OCI-LY7 (cell line): ENCODE measurements at regions not wholly inside any gene's neighbourhood (a gene's known extent, or its start where the extent isn't known, plus 50 kb on each side); places are given as distances from the start of the nearest gene placed in this dataset.
"Not testable (repeated sequence)": the region's sequence is repeated elsewhere in the genome, so short reads cannot be mapped to it uniquely, and the experiment has no call there.

Source experiments
- BruUV-seq: library from RNA; stranded (reverse); fragments of 400-500 nt; replicated peaks from 2 replicates; lab custom pipeline; 2021; lab: Mats Ljungman, UMichigan
- CTCF ChIA-PET: fragments of 300-600 bp; sonication (Branson Sonifier 250); formaldehyde crosslinking; loops from one replicate; lab custom pipeline; 2022; ENCODE audit warnings: antibody characterized with exemption; ENCODE audit not compliant: unreplicated experiment; lab: Charles Lee
- POLR2A ChIA-PET: fragments of 300-600 bp; sonication (Branson Sonifier 250); formaldehyde crosslinking; loops from one replicate; lab custom pipeline; 2022; ENCODE audit warnings: antibody characterized with exemption; lab: Charles Lee
- DNase-seq: peaks from one replicate; pipeline ENCODE4 v3.0.0-alpha.2; 2015; ENCODE audit warnings: low spot score
- H2AFZ ChIP-seq: fragments of 200-600 bp; sonication (generic), shearing (Covaris generic); 2 replicates; pipeline ENCODE4 v1.6.1; 2014; ENCODE audit warnings: mild to moderate bottlenecking, antibody characterized with exemption, low read length, moderate library complexity
- H3K27ac ChIP-seq: fragments of 200-600 bp; sonication (generic); 2 replicates; pipeline ENCODE4 v1.5.1; 2014; ENCODE audit warnings: mixed run types, low read depth, mild to moderate bottlenecking, moderate library complexity, low read length, inconsistent platforms; ENCODE audit not compliant: poor library complexity, severe bottlenecking
- H3K36me3 ChIP-seq: fragments of 200-600 bp; sonication (generic); 2 replicates; pipeline ENCODE4 v1.6.1; 2014; ENCODE audit warnings: mild to moderate bottlenecking, antibody characterized with exemption, low read length, moderate library complexity, mixed read lengths; ENCODE audit not compliant: insufficient read depth
- H3K4me1 ChIP-seq: fragments of 200-600 bp; sonication (generic); 2 replicates; pipeline ENCODE4 v1.5.1; 2014; ENCODE audit warnings: mild to moderate bottlenecking, low read length; ENCODE audit not compliant: insufficient read depth, poor library complexity, severe bottlenecking
- H3K4me2 ChIP-seq: fragments of 200-600 bp; sonication (generic); 2 replicates; pipeline ENCODE4 v1.6.1; 2014; ENCODE audit warnings: mild to moderate bottlenecking, low read length
- H3K4me3 ChIP-seq: fragments of 200-600 bp; sonication (generic); 2 replicates; pipeline ENCODE4 v1.5.1; 2014; ENCODE audit warnings: mild to moderate bottlenecking, low read depth, low read length; ENCODE audit not compliant: poor library complexity, severe bottlenecking
- H3K79me2 ChIP-seq: fragments of 200-600 bp; sonication (generic); 2 replicates; pipeline ENCODE4 v1.6.1; 2016; ENCODE audit warnings: low read depth, mild to moderate bottlenecking, low read length, moderate library complexity, mixed read lengths; ENCODE audit not compliant: insufficient read depth
- H3K9me2 ChIP-seq: fragments of 200-600 bp; sonication (generic); 2 replicates; pipeline ENCODE4 v1.6.1; 2016; ENCODE audit warnings: mild to moderate bottlenecking, low read length, mixed read lengths; ENCODE audit not compliant: insufficient read depth
- H3K9me3 ChIP-seq: fragments of 200-600 bp; sonication (generic); 2 replicates; pipeline ENCODE4 v1.6.1; 2014; ENCODE audit warnings: mild to moderate bottlenecking, mixed run types, low read length, mixed read lengths
- H4K20me1 ChIP-seq: fragments of 200-600 bp; sonication (generic); 2 replicates; pipeline ENCODE4 v1.6.1; 2014; ENCODE audit warnings: mild to moderate bottlenecking, antibody characterized with exemption, low read length, moderate library complexity, mixed read lengths; ENCODE audit not compliant: insufficient read depth
- CTCF ChIP-seq: fragments of 200-600 bp; sonication (generic); conservative IDR thresholded peaks from 2 replicates; pipeline ENCODE4 v1.5.1; 2014; ENCODE audit warnings: mild to moderate bottlenecking, antibody characterized with exemption, low read length, moderate library complexity, mixed read lengths
- EZH2phosphoT487 ChIP-seq: fragments of 200-600 bp; sonication (generic); IDR thresholded peaks from 2 replicates; pipeline ENCODE4 v1.6.1; 2018; ENCODE audit warnings: low read depth, borderline replicate concordance, mild to moderate bottlenecking, mixed run types, antibody characterized with exemption, low read length, moderate library complexity, mixed read lengths
- intact Hi-C: fragments of 100-400 bp; cut with micrococcal nuclease; formaldehyde crosslinking; loops from one replicate; pipeline ENCODE4 v1.10.0; 2022; ENCODE audit not compliant: unreplicated experiment

- Histone ChIP-seq H3K36me3 (no peaks in the 10 kb centered on the region), H3K4me1 (no peaks in the 10 kb centered on the region), H3K9me2 (no peaks in the 10 kb centered on the region), H3K79me2 (no peaks in the 10 kb centered on the region), H2AFZ (no peak overlapping the region), H4K20me1 (no peaks in the 10 kb centered on the region), H3K4me3 (no peak overlapping the region), H3K4me2 (no peak overlapping the region), H3K27ac (no peak overlapping the region), H3K9me3 (no peaks in the 10 kb centered on the region)
- no peak for DNase-seq
- TF ChIP-seq EZH2phosphoT487, result no peak
- TF ChIP-seq CTCF, result no peak
- no TSS peak for BruUV-seq
- intact Hi-C loops, result no loop called here
- POLR2A ChIA-PET, result interaction anchor here (1.4 kb wide), 1 partner anchor 10 kb away, joined by 5 read pairs; no protein-coding TSS in a partner anchor
- CTCF ChIA-PET, result no interaction called here
These were observed 137.0 kb upstream of the AFDN start for GRCh38 chr6:167689751-167690150.

- H3K4me2 ChIP-seq, H3K9me2 ChIP-seq, H3K79me2 ChIP-seq, intact Hi-C loops, H3K9me3 ChIP-seq, H3K27ac ChIP-seq, H3K4me3 ChIP-seq, DNase-seq, H3K36me3 ChIP-seq, H4K20me1 ChIP-seq, BruUV-seq, H2AFZ ChIP-seq, H3K4me1 ChIP-seq: not testable (repeated sequence)
- ChIA-PET POLR2A (interaction anchor here (1.0 to 1.4 kb wide), 2 partner anchors 10 to 12 kb away, joined by 3 to 5 read pairs; no protein-coding TSS in a partner anchor), CTCF (interaction anchor here (1.0 kb wide), 1 partner anchor 9 kb away, joined by 3 read pairs; no protein-coding TSS in a partner anchor)
These were observed 136.4 kb upstream of the AFDN start for GRCh38 chr6:167690167-167690922.

GRCh38 chr6:167690931-167691330, 135.8 kb upstream of the AFDN start:
- intact Hi-C loops, result no loop called here
- Histone ChIP-seq H3K9me2 (no peaks in the 10 kb centered on the region), H3K4me2 (no peak overlapping the region), H3K27ac (no peak overlapping the region), H3K4me1 (no peaks in the 10 kb centered on the region), H3K4me3 (no peak overlapping the region), H3K79me2 (no peaks in the 10 kb centered on the region), H2AFZ (no peak overlapping the region), H3K36me3 (no peaks in the 10 kb centered on the region), H3K9me3 (no peaks in the 10 kb centered on the region), H4K20me1 (no peaks in the 10 kb centered on the region)
- ChIA-PET CTCF (interaction anchor here (0.5 to 1.0 kb wide), 2 partner anchors 8 to 10 kb away, joined by 3 read pairs; no protein-coding TSS in a partner anchor), POLR2A (interaction anchor here (1.0 kb wide), 1 partner anchor 12 kb away, joined by 3 read pairs; no protein-coding TSS in a partner anchor)
- BruUV-seq, result no TSS peak
- no peak for TF ChIP-seq EZH2phosphoT487
- DNase-seq, result no peak
